RWPE1 (cell line): ENCODE measurements at regions not wholly inside any gene's neighbourhood (a gene's known extent, or its start where the extent isn't known, plus 50 kb on each side); places are given as distances from the start of the nearest gene placed in this dataset.

Experiments
- CTCF ChIA-PET: fragments of 350-600 bp; sonication (Branson Sonifier 250); formaldehyde crosslinking; extraction: SDS; loops from one replicate; lab custom pipeline; 2021; lab: Yijun Ruan, JAX
- POLR2A ChIA-PET: fragments of 400-600 bp; formaldehyde crosslinking; extraction: SDS; loops from one replicate; lab custom pipeline; 2020; ENCODE audit warnings: antibody characterized with exemption; ENCODE audit not compliant: low non-redundant PET; lab: Yijun Ruan, JAX
- DNase-seq: peaks from one replicate; pipeline ENCODE4 v3.0.0; 2012; ENCODE audit warnings: low spot score
- H3K27ac ChIP-seq: fragments of 450-650 bp; 2 replicates; pipeline ENCODE4 v1.5.1; 2017
- TF ChIP-seq, protein P1 (sequence below): fragments of 450-650 bp; conservative IDR thresholded peaks from 2 replicates; pipeline ENCODE4 v1.5.1; 2017; ENCODE audit warnings: low read depth, mild to moderate bottlenecking

DNA sequence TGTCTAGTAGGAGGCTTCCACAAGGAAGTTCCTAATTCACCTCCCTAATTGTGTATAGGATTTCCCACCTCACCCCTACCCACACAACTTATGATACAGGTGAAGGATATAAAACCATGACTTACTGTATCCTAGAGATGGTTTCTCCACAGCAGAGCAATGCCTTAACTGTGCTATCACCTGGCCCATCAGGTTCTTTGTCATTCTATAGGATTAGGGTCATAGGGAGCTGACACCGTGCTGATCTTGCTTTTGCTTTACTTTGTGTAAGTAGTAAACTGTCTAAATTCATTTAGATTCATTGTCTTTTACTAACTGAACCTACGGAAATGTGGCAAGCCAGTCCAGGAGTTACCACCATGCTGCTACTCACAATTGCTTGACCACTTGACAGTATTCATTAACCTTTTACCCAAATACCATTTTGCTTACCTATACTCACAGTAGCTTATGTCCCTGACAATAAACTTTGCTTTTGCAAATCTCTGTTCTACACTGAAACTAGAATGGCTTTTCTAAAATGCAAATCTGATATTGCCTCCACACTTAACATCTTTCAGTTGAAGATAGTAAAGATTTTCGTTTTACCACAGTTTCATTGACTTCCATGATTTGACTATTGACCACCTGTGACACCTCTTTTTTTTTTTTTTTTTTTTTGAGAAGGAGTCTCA, 147.6 kb downstream of the IFI44 start:
- TF ChIP-seq, protein P1, sequence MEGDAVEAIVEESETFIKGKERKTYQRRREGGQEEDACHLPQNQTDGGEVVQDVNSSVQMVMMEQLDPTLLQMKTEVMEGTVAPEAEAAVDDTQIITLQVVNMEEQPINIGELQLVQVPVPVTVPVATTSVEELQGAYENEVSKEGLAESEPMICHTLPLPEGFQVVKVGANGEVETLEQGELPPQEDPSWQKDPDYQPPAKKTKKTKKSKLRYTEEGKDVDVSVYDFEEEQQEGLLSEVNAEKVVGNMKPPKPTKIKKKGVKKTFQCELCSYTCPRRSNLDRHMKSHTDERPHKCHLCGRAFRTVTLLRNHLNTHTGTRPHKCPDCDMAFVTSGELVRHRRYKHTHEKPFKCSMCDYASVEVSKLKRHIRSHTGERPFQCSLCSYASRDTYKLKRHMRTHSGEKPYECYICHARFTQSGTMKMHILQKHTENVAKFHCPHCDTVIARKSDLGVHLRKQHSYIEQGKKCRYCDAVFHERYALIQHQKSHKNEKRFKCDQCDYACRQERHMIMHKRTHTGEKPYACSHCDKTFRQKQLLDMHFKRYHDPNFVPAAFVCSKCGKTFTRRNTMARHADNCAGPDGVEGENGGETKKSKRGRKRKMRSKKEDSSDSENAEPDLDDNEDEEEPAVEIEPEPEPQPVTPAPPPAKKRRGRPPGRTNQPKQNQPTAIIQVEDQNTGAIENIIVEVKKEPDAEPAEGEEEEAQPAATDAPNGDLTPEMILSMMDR, result no peak
- no peak for DNase-seq
- POLR2A ChIA-PET, result no interaction called here
- no peak overlapping the region for H3K27ac ChIP-seq
- CTCF ChIA-PET, result no interaction called here

DNA sequence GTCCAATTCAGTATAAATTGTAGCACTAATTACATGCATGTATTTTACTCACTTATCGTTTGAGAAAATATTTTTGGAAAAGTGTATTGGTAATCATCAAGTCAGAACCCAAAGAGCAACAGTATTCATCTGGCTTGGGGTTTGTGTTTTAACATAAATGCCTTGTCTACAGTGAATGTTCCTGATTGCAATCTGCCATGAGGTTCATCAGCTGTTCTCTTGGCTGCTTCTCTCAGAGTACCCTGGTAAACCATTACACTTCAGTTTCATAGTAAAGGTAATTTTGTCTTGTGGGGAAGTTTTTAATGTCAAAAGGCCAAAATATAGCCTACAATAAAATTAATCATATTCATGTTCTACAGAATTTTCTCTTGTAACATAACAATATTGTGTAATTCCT, 150.3 kb downstream of the IFI44 start:
- TF ChIP-seq, protein P1, result no peak
- no peak for DNase-seq
- ChIA-PET POLR2A (no interaction called here), CTCF (no interaction called here)
- no peak overlapping the region for H3K27ac ChIP-seq

DNA sequence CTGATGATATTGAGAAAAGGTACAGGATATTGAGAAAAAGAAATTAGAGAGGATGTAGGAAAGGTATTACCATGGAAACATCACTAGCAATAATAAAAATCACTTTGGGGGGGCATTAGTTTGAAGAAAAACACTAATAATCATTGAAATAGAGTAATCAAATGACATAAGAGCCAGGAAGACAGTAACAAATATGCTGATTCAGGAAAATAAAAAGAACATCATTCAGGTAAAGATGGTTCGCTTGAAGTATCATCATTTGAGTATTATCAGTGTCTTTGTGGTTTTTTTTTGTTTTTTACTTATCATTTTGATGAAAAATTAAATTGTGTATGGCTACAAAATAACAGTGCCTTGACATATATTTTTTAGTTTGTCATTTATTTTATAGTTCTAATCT, 164.5 kb downstream of the IFI44 start:
- no peak overlapping the region for H3K27ac ChIP-seq
- TF ChIP-seq, protein P1, result no peak
- no peak for DNase-seq
- ChIA-PET POLR2A (no interaction called here), CTCF (no interaction called here)

DNA sequence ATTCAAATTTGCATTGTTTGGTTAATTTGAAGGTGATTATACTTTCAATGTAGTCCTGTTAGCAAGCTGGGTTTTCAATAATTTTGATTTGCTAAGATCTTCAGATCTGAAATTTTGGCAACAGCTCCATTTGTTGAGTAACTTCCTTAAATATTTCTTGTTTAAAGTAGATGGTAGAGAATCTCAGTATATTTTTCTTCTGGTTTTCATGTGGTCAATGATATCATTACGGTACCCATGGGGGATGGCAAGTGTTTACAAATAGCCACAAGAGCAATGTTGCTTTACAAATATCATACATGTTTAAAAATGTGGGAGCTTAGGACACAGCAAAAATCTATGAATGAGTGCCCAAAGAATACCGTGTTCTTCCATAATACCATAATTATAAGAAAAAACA, 175.9 kb downstream of the IFI44 start:
- POLR2A ChIA-PET, result no interaction called here
- no peak for DNase-seq
- no peak overlapping the region for H3K27ac ChIP-seq
- CTCF ChIA-PET, result no interaction called here
- TF ChIP-seq, protein P1, result no peak

DNA sequence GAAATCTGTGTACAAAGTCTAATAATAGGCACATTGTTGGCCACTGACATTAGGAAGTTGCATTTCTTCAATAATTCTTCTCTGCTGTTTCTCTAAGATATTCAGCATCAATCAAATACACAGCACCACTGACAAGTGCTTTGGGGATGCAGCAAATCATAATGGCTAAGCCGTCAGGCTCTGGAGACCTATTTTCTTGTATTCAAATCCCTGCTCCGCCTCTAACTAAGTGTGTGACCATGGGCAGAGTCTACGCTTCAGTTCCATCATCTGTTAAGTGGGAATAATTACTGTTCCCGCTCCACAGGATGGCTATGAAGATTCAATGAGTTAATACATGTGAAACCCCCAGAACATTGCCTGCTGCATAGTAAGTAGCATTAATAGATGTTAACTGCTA, 176.9 kb downstream of the ADGRL4 start:
- POLR2A ChIA-PET, result no interaction called here
- CTCF ChIA-PET, result no interaction called here
- TF ChIP-seq, protein P1, result no peak
- no peak for DNase-seq
- H3K27ac ChIP-seq, result no peak overlapping the region

DNA sequence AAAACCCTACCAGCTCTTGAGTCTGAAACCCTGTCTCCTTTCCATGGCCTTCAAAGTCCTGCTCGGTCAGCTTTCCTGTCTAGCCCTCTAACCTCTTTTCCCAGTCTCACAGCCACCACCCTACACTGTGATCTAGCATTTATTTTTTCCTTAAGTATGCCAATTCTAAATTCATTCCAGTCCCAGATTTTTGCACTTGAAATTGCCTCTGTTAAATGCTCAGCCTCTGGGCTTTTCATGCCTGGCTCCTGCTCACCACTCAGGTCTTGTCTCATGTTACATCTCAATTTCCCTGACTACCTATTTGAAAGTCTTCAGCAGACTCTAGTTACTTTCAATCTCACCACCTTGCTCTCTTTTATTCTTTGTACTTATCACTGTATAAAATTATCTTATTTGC, 176.2 kb downstream of the ADGRL4 start:
- ChIA-PET CTCF (no interaction called here), POLR2A (no interaction called here)
- TF ChIP-seq, protein P1, result no peak
- no peak overlapping the region for H3K27ac ChIP-seq
- no peak for DNase-seq
